SK-N-MC (cell line): ENCODE measurements at regions not wholly inside any gene's neighbourhood (a gene's known extent, or its start where the extent isn't known, plus 50 kb on each side); places are given as distances from the start of the nearest gene placed in this dataset.

Source experiments
- EZH2 ChIP-seq: fragments of 200-600 bp; sonication (generic); IDR thresholded peaks from one replicate; pipeline ENCODE4 v1.6.1; 2017; ENCODE audit warnings: antibody characterized with exemption
- POLR2AphosphoS5 ChIP-seq: IDR thresholded peaks from 2 replicates; pipeline ENCODE4 v1.6.1; 2012; ENCODE audit warnings: mild to moderate bottlenecking, low read depth, low read length, borderline replicate concordance

DNA sequence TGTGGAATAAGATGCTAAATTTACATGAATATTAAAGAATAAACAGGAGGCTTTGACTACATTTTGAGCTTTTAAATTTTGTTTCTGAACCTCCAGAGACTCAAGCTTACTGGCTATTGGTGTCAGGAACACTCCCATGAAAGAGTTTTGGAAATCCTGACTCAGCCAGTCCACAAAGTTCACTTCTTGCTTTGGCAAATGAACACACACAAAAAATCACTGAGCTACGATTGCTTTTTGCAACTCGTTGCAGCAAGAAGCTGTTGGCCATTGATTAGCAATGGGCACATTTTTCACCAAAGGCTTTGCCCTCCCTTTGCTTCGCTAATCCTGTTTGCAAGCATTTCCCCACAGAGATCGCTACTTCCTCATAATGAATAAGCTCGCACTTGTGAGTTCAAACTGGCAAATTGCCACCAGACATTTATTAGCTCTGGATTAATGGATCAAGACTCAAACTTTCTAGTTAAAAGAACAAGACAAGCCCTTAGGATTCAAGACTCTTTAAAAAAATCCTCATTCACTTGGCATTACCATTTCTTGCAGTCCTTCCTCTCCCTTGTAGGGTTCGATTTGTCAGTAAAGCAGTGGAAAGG is 343.2 kb upstream of the ONECUT1 start:
- no peak for TF ChIP-seq POLR2AphosphoS5
- TF ChIP-seq EZH2: no peak
